MM.1S (cell line): ENCODE measurements at regions not wholly inside any gene's neighbourhood (a gene's known extent, or its start where the extent isn't known, plus 50 kb on each side); places are given as distances from the start of the nearest gene placed in this dataset.

Experiments
- DNase-seq: peaks from one replicate; pipeline ENCODE4 v3.0.0-alpha.2; 2015
- H2AFZ ChIP-seq: fragments of 300-600 bp; sonication (generic); 2 replicates; pipeline ENCODE4 v1.6.0; 2016; ENCODE audit warnings: antibody characterized with exemption, low read length
- H3F3A ChIP-seq: fragments of 300-600 bp; sonication (generic); 2 replicates; pipeline ENCODE4 v1.6.1; 2016; ENCODE audit warnings: mild to moderate bottlenecking, antibody characterized with exemption, low read length, moderate library complexity, mixed read lengths; ENCODE audit not compliant: insufficient read depth
- H3K27ac ChIP-seq: fragments of 300-600 bp; sonication (generic); 2 replicates; pipeline ENCODE4 v1.5.1; 2016; ENCODE audit warnings: mild to moderate bottlenecking, low read length
- H3K27me3 ChIP-seq: fragments of 300-600 bp; sonication (generic); replicated peaks from 2 replicates; pipeline ENCODE4 v1.6.0; 2016; ENCODE audit warnings: low read length; ENCODE audit not compliant: insufficient read depth
- H3K36me3 ChIP-seq: fragments of 300-600 bp; sonication (generic); replicated peaks from 2 replicates; pipeline ENCODE4 v1.6.1; 2016; ENCODE audit warnings: mild to moderate bottlenecking, low read length, mixed read lengths; ENCODE audit not compliant: insufficient read depth
- H3K4me1 ChIP-seq: fragments of 300-600 bp; sonication (generic); 2 replicates; pipeline ENCODE4 v1.6.1; 2016; ENCODE audit warnings: low read length, mixed read lengths
- H3K4me2 ChIP-seq: fragments of 300-600 bp; sonication (generic); 2 replicates; pipeline ENCODE4 v1.6.0; 2016; ENCODE audit warnings: low read depth, low read length
- H3K4me3 ChIP-seq: fragments of 300-600 bp; sonication (generic); 2 replicates; pipeline ENCODE4 v1.5.1; 2016; ENCODE audit warnings: low read length, mixed read lengths
- H3K79me2 ChIP-seq: fragments of 300-600 bp; sonication (generic); 2 replicates; pipeline ENCODE4 v1.6.1; 2016; ENCODE audit warnings: mixed run types, low read length, mixed read lengths
- H3K9ac ChIP-seq: fragments of 300-600 bp; sonication (generic); 2 replicates; pipeline ENCODE4 v1.6.1; 2016; ENCODE audit warnings: low read length, mixed read lengths
- H3K9me2 ChIP-seq: fragments of 300-600 bp; sonication (generic); replicated peaks from 2 replicates; pipeline ENCODE4 v1.6.1; 2016; ENCODE audit warnings: mild to moderate bottlenecking, low read length, mixed read lengths; ENCODE audit not compliant: insufficient read depth
- H3K9me3 ChIP-seq: fragments of 300-600 bp; sonication (generic); replicated peaks from 2 replicates; pipeline ENCODE4 v1.6.1; 2016; ENCODE audit warnings: mild to moderate bottlenecking, low read length, mixed read lengths; ENCODE audit not compliant: insufficient read depth
- H4K20me1 ChIP-seq: fragments of 300-600 bp; sonication (generic); 2 replicates; pipeline ENCODE4 v1.6.1; 2016; ENCODE audit warnings: mild to moderate bottlenecking, low read length, moderate library complexity, mixed read lengths; ENCODE audit not compliant: insufficient read depth
- EZH2 ChIP-seq: fragments of 300-600 bp; sonication (generic); optimal IDR thresholded peaks from 2 replicates; pipeline ENCODE3; 2017; ENCODE audit warnings: low read depth, mild to moderate bottlenecking, antibody characterized with exemption, low read length, mixed read lengths
- EZH2phosphoT487 ChIP-seq: fragments of 300-600 bp; sonication (generic); IDR thresholded peaks from 2 replicates; pipeline ENCODE4 v1.6.1; 2018; ENCODE audit warnings: antibody characterized with exemption, low read length
- TF ChIP-seq, protein P1 (sequence below): fragments of 300-600 bp; sonication (generic); IDR thresholded peaks from 2 replicates; pipeline ENCODE4 v1.5.1; 2016; ENCODE audit warnings: antibody characterized with exemption, low read length, mixed read lengths

DNA sequence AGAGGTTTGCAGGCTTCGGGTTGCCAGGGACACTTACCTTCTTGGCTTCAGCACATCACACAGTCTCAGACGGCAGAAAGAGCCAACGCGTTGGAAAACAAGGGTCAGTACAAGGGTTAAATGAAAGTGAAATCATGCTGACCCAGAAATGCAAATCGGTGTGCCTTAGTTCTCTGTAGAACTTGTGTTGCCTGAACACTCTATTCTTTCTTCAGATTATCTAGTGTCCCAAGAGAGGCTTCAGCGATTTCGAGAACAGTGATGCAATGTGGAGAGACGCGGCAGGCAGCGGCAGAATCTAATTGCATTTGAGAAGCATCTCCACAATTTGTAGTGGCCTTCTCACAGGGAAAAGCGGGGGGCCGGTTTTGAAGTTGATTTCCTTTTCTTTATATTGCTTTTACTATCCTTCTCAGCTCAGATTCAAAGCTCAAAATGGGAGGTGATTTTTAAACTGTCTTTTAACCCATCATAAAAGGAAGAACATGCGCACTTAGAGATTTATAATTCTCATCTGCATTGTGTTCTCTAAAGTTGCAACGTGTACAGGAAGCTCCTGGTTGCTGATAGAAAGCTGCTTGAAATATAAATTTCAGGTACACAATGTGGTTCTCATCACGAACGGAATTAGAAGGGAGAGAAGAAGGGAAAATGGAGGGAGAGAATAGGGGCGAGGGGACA, 67.8 kb upstream of the EGLN3 start:
- TF ChIP-seq EZH2phosphoT487, result no peak
- TF ChIP-seq, protein P1, sequence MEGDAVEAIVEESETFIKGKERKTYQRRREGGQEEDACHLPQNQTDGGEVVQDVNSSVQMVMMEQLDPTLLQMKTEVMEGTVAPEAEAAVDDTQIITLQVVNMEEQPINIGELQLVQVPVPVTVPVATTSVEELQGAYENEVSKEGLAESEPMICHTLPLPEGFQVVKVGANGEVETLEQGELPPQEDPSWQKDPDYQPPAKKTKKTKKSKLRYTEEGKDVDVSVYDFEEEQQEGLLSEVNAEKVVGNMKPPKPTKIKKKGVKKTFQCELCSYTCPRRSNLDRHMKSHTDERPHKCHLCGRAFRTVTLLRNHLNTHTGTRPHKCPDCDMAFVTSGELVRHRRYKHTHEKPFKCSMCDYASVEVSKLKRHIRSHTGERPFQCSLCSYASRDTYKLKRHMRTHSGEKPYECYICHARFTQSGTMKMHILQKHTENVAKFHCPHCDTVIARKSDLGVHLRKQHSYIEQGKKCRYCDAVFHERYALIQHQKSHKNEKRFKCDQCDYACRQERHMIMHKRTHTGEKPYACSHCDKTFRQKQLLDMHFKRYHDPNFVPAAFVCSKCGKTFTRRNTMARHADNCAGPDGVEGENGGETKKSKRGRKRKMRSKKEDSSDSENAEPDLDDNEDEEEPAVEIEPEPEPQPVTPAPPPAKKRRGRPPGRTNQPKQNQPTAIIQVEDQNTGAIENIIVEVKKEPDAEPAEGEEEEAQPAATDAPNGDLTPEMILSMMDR, result no peak
- no peak for TF ChIP-seq EZH2
- H2AFZ ChIP-seq, result no peak overlapping the region
- no peaks in the 10 kb centered on the region for H3K4me1 ChIP-seq
- no peak overlapping the region for H3K27ac ChIP-seq
- no peak overlapping the region for H3K4me3 ChIP-seq
- no peaks in the 10 kb centered on the region for H3F3A ChIP-seq
- no peak overlapping the region for H3K4me2 ChIP-seq
- no peaks in the 10 kb centered on the region for H3K79me2 ChIP-seq
- no peaks in the 10 kb centered on the region for H3K9me2 ChIP-seq
- no peak overlapping the region for H3K9ac ChIP-seq
- H3K27me3 ChIP-seq, result no peaks in the 10 kb centered on the region
- H3K9me3 ChIP-seq, result no peaks in the 10 kb centered on the region
- no peaks in the 10 kb centered on the region for H3K36me3 ChIP-seq
- H4K20me1 ChIP-seq, result no peaks in the 10 kb centered on the region
- DNase-seq, result no peak

DNA sequence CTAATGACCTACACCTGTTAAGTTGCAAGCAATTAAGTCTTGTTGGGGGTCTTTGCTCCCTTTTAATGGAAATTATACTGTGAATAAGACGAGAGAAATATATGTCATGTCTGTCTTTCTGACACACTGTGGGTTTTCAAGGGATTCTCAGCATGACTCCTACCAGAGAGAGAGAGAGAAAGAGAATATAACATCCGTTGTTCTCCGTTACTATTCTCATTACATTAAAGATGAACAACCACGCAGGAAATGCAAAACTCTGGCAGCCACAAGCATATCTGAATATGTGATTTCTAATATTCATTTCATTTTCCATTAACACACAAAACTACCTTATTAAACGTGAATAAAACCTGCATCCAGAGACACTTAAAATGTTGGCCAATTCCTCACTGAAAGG, 67.3 kb upstream of the EGLN3 start:
- no peak for DNase-seq
- Histone ChIP-seq H3K79me2 (no peaks in the 10 kb centered on the region), H3K36me3 (no peaks in the 10 kb centered on the region), H2AFZ (no peak overlapping the region), H3F3A (no peaks in the 10 kb centered on the region), H3K9me2 (no peaks in the 10 kb centered on the region), H3K4me3 (no peak overlapping the region), H3K27ac (no peak overlapping the region), H3K9ac (no peak overlapping the region), H3K27me3 (no peaks in the 10 kb centered on the region), H4K20me1 (no peaks in the 10 kb centered on the region), H3K4me1 (no peaks in the 10 kb centered on the region), H3K4me2 (no peak overlapping the region), H3K9me3 (no peaks in the 10 kb centered on the region)
- TF ChIP-seq EZH2phosphoT487 (no peak), EZH2 (no peak)
- TF ChIP-seq, protein P1, result no peak

DNA sequence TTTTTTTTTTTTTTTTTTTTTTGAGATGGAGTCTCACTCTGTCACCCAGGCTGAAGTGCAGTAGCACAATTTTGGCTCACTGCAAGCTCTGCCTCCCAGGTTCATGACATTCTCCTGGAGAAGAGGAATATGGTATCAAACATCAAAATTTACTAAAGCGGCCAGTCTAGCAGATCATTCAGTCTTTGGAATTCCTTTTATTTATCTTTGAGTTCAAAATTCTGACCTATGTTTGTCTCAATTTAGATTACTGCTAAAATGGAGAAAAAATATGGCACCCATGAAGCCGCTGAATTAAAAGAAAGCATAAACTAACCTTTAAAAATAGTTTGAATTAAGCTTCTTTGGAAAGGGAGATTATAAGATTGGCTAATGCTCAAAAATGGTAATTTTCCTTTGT, 64.5 kb upstream of the EGLN3 start:
- Histone ChIP-seq H3K4me1 (no peaks in the 10 kb centered on the region), H3K36me3 (no peaks in the 10 kb centered on the region), H3K27me3 (no peaks in the 10 kb centered on the region), H3K27ac (no peak overlapping the region), H3K4me2 (no peak overlapping the region), H3K9me3 (no peaks in the 10 kb centered on the region), H3K79me2 (no peaks in the 10 kb centered on the region), H3K9me2 (no peaks in the 10 kb centered on the region), H4K20me1 (no peaks in the 10 kb centered on the region), H3K4me3 (no peak overlapping the region), H2AFZ (no peak overlapping the region), H3F3A (no peaks in the 10 kb centered on the region), H3K9ac (no peak overlapping the region)
- DNase-seq, result no peak
- TF ChIP-seq, protein P1, result no peak
- TF ChIP-seq EZH2phosphoT487 (no peak), EZH2 (no peak)
